HG03108 (cell line): ENCODE measurements at regions not wholly inside any gene's neighbourhood (a gene's known extent, or its start where the extent isn't known, plus 50 kb on each side); places are given as distances from the start of the nearest gene placed in this dataset.

Experiments used
- ATAC-seq: cut with Tn5 transposase; IDR thresholded peaks from one replicate; pipeline ENCODE4 v1.9.1; 2021; ENCODE audit warnings: moderate library complexity; ENCODE audit not compliant: unreplicated experiment

GRCh38 chr20:24339210-24339641, 130.2 kb upstream of the SYNDIG1 start:
- ATAC-seq, result no peak

- no peak for ATAC-seq
Observed at GRCh38 chr20:24337551-24337950, 131.9 kb upstream of the SYNDIG1 start.

GRCh38 chr20:24337069-24337468, 132.4 kb upstream of the SYNDIG1 start:
- no peak for ATAC-seq

GRCh38 chr20:24334830-24335229, 134.6 kb upstream of the SYNDIG1 start:
- ATAC-seq, result no peak

- ATAC-seq, result no peak
Observed at GRCh38 chr20:24332956-24333355, 136.5 kb upstream of the SYNDIG1 start.

GRCh38 chr20:24331939-24332338, 137.5 kb upstream of the SYNDIG1 start:
- no peak for ATAC-seq

- ATAC-seq, result no peak
Observed at GRCh38 chr20:24328901-24329300, 140.5 kb upstream of the SYNDIG1 start.

GRCh38 chr20:24321973-24322372, 147.5 kb upstream of the SYNDIG1 start:
- ATAC-seq, result no peak

GRCh38 chr20:24318569-24319352, 150.7 kb upstream of the SYNDIG1 start:
- ATAC-seq, result no peak

GRCh38 chr20:24317224-24317623, 152.2 kb upstream of the SYNDIG1 start:
- no peak for ATAC-seq

GRCh38 chr20:24316731-24317130, 152.7 kb upstream of the SYNDIG1 start:
- ATAC-seq, result no peak

- ATAC-seq, result no peak
Observed at GRCh38 chr20:24314053-24314452, 155.4 kb upstream of the SYNDIG1 start.

GRCh38 chr20:24309596-24309995, 159.8 kb upstream of the SYNDIG1 start:
- no peak for ATAC-seq

- no peak for ATAC-seq
Observed at GRCh38 chr20:24305371-24305770, 164.1 kb upstream of the SYNDIG1 start.

- ATAC-seq, result no peak
Observed at GRCh38 chr20:24304291-24304690, 165.1 kb upstream of the SYNDIG1 start.

- ATAC-seq, result no peak
Observed at GRCh38 chr20:24303393-24304170, 165.8 kb upstream of the SYNDIG1 start.

GRCh38 chr20:24297993-24298392, 171.4 kb upstream of the SYNDIG1 start:
- no peak for ATAC-seq

GRCh38 chr20:24296477-24297261, 172.8 kb upstream of the SYNDIG1 start:
- no peak for ATAC-seq

- ATAC-seq, result no peak
Observed at GRCh38 chr20:24291014-24291413, 178.4 kb upstream of the SYNDIG1 start.

GRCh38 chr20:24289737-24290481, 179.5 kb upstream of the SYNDIG1 start:
- ATAC-seq, result peak; percentile 66

GRCh38 chr20:24283186-24283585, 186.2 kb upstream of the SYNDIG1 start:
- ATAC-seq, result no peak
